A673 (cell line): ENCODE measurements at regions not wholly inside any gene's neighbourhood (a gene's known extent, or its start where the extent isn't known, plus 50 kb on each side); places are given as distances from the start of the nearest gene placed in this dataset.

Experiments used
- CTCF ChIP-seq: fragments of 300-800, 200-600 bp; sonication (generic); conservative IDR thresholded peaks from 2 replicates; pipeline ENCODE4 v1.5.1; 2017; ENCODE audit warnings: low read depth, mild to moderate bottlenecking, antibody characterized with exemption, low read length, moderate library complexity, mixed read lengths
- EZH2 ChIP-seq: fragments of 200-600 bp; sonication (generic); IDR thresholded peaks from 2 replicates; pipeline ENCODE4 v1.6.1; 2017; ENCODE audit warnings: borderline replicate concordance, low read depth, mild to moderate bottlenecking, mixed read lengths, antibody characterized with exemption, low read length; ENCODE audit not compliant: poor library complexity, severe bottlenecking

- TF ChIP-seq EZH2 (no peak), CTCF (no peak)
These were observed 112.9 kb upstream of the PEG3 start for GRCh38 chr19:56953470-56953869.
